ENCODE measurements at regions not wholly inside any gene's neighbourhood (a gene's known extent, or its start where the extent isn't known, plus 50 kb on each side); places are given as distances from the start of the nearest gene placed in this dataset.
"Not testable (repeated sequence)": the region's sequence is repeated elsewhere in the genome, so short reads cannot be mapped to it uniquely, and the experiment has no call there.

- DNase-seq (no peak), ATAC-seq (ENCODE audit: low FRiP score in 2 of 2) (no peak)
- no peaks in the 10 kb centered on the region for H3K27me3 ChIP-seq
- no peaks in the 10 kb centered on the region for H3K36me3 ChIP-seq
- no peak overlapping the region for H3K4me3 ChIP-seq
- H3K27ac ChIP-seq, result no peak overlapping the region
- H3K4me1 ChIP-seq, result no peaks in the 10 kb centered on the region
- no peaks in the 10 kb centered on the region for H3K9me3 ChIP-seq
- no peak for TF ChIP-seq POLR2AphosphoS5 (IDR thresholded peaks at IDR 0.05)
- no peak for TF ChIP-seq CTCF (IDR thresholded peaks at IDR 0.05)
- TF ChIP-seq EP300 (IDR thresholded peaks at IDR 0.05), result no peak
- no peak for TF ChIP-seq POLR2A (IDR thresholded peaks at IDR 0.05)
- 78 to 91% methylated on average over 3 of the region's 3 CpGs for WGBS, 2 donors
These were observed 74.4 kb downstream of the LHX9 start for GRCh38 chr1:197991594-197991993.

- peak overlapping the region in 2 of 4 donors; percentile 2 to 4 for H3K4me3 ChIP-seq
- ATAC-seq (ENCODE audit: low FRiP score in 2 of 2), result peak; percentile 61 to 68
- DNase-seq, result peak in 1 of 2 donors; percentile 66
- TF ChIP-seq POLR2A (IDR thresholded peaks at IDR 0.05) (no peak), CTCF (IDR thresholded peaks at IDR 0.05) (no peak), EP300 (IDR thresholded peaks at IDR 0.05) (peak in 2 of 4 donors; percentile 83), POLR2AphosphoS5 (IDR thresholded peaks at IDR 0.05) (peak; percentile 35 to 47)
- H3K9me3 ChIP-seq, result no peaks in the 10 kb centered on the region
- H3K4me1 ChIP-seq, result no peaks in the 10 kb centered on the region
- no peaks in the 10 kb centered on the region for H3K36me3 ChIP-seq
- H3K27ac ChIP-seq, result peak overlapping the region; percentile 12 to 66 (median 22)
- 64 to 78% methylated on average over 7 of the region's 7 CpGs for WGBS, 2 donors
- no peaks in the 10 kb centered on the region for H3K27me3 ChIP-seq
These were observed 77.8 kb downstream of the LHX9 start for GRCh38 chr1:197994907-197995407.

GRCh38 chr1:197995408-197996258, 78.5 kb downstream of the LHX9 start:
- Histone ChIP-seq H3K9me3 (no peaks in the 10 kb centered on the region), H3K36me3 (no peaks in the 10 kb centered on the region), H3K4me1 (no peaks in the 10 kb centered on the region), H3K27ac (peak overlapping the region in 3 of 4 donors; percentile 10 to 66 (median 36)), H3K4me3 (no peak overlapping the region), H3K27me3 (no peaks in the 10 kb centered on the region)
- TF ChIP-seq POLR2A (IDR thresholded peaks at IDR 0.05) (no peak), CTCF (IDR thresholded peaks at IDR 0.05) (no peak), POLR2AphosphoS5 (IDR thresholded peaks at IDR 0.05) (no peak), EP300 (IDR thresholded peaks at IDR 0.05) (no peak)
- DNase-seq, result no peak
- no peak for ATAC-seq (ENCODE audit: low FRiP score in 2 of 2)
- WGBS, 2 donors, result 72 to 83% methylated on average over 6 of the region's 6 CpGs

GRCh38 chr1:197996259-197996512, 79.0 kb downstream of the LHX9 start:
- H3K4me1 ChIP-seq; H3K36me3 ChIP-seq; H3K27me3 ChIP-seq; ATAC-seq (ENCODE audit: low FRiP score in 2 of 2); H3K4me3 ChIP-seq; H3K9me3 ChIP-seq; DNase-seq: not testable (repeated sequence)
- WGBS, 2 donors, result 94 to 100% methylated on average over 3 of the region's 3 CpGs
- H3K27ac ChIP-seq, result peak overlapping the region in 1 of 4 donors; percentile 66

- 65 to 74% methylated on average over 5 of the region's 5 CpGs for WGBS, 2 donors
These were observed 80.9 kb downstream of the LHX9 start for GRCh38 chr1:197998110-197998509.

More at GRCh38 chr1:197998110-197998509, 80.9 kb downstream of the LHX9 start:
- ATAC-seq (ENCODE audit: low FRiP score in 2 of 2) (no peak), DNase-seq (no peak)
- no peaks in the 10 kb centered on the region for H3K9me3 ChIP-seq
- H3K36me3 ChIP-seq, result no peaks in the 10 kb centered on the region
- H3K4me1 ChIP-seq, result no peaks in the 10 kb centered on the region
- H3K27me3 ChIP-seq, result no peaks in the 10 kb centered on the region
- H3K27ac ChIP-seq, result no peak overlapping the region
- H3K4me3 ChIP-seq, result no peak overlapping the region
- no peak for TF ChIP-seq POLR2A (IDR thresholded peaks at IDR 0.05)
- TF ChIP-seq CTCF (IDR thresholded peaks at IDR 0.05), result no peak
- no peak for TF ChIP-seq POLR2AphosphoS5 (IDR thresholded peaks at IDR 0.05)
- TF ChIP-seq EP300 (IDR thresholded peaks at IDR 0.05), result no peak

All from upper lobe of left lung (tissue), 6 donors.